Activated CD4-positive, CD25-positive, alpha-beta regulatory T cell treated with anti-CD3 and anti-CD28 coated beads, Interleukin-2, amount 50 U/mL, for 72 hours (primary cell): ENCODE measurements at regions not wholly inside any gene's neighbourhood (a gene's known extent, or its start where the extent isn't known, plus 50 kb on each side); places are given as distances from the start of the nearest gene placed in this dataset.

Experiments
- DNase-seq: peaks from one replicate; pipeline ENCODE4 v3.0.0; 2021

- DNase-seq = no peak
These were observed 603.4 kb downstream of the BRD1 start for GRCh38 chr22:49224243-49224642.

GRCh38 chr22:49218142-49218541, 609.5 kb downstream of the BRD1 start:
- no peak for DNase-seq

- peak; percentile 17 for DNase-seq
These were observed 611.1 kb downstream of the BRD1 start for GRCh38 chr22:49216579-49216978.

- no peak for DNase-seq
These were observed 611.8 kb downstream of the BRD1 start for GRCh38 chr22:49215840-49216239.

- DNase-seq = peak; percentile 18
These were observed 612.7 kb downstream of the BRD1 start for GRCh38 chr22:49214976-49215375.

GRCh38 chr22:49213731-49214352, 613.8 kb downstream of the BRD1 start:
- DNase-seq = peak; percentile 6

- peak; percentile 4 for DNase-seq
These were observed 615.2 kb downstream of the BRD1 start for GRCh38 chr22:49212466-49212865.

GRCh38 chr22:49212002-49212401, 615.7 kb downstream of the BRD1 start:
- peak; percentile 3 for DNase-seq

GRCh38 chr22:49211176-49211575, 616.5 kb downstream of the BRD1 start:
- no peak for DNase-seq

- DNase-seq = no peak
These were observed 617.1 kb downstream of the BRD1 start for GRCh38 chr22:49210606-49211005.

GRCh38 chr22:49209452-49210195, 618.0 kb downstream of the BRD1 start:
- DNase-seq = peak; percentile 19

GRCh38 chr22:49208768-49209252, 618.9 kb downstream of the BRD1 start:
- peak; percentile 17 for DNase-seq

GRCh38 chr22:49208004-49208402, 619.7 kb downstream of the BRD1 start:
- DNase-seq = peak; percentile 8

- DNase-seq = peak; percentile 11
These were observed 620.4 kb downstream of the BRD1 start for GRCh38 chr22:49207008-49208003.

- DNase-seq = peak; percentile 12
These were observed 621.4 kb downstream of the BRD1 start for GRCh38 chr22:49206281-49206680.

GRCh38 chr22:49205483-49205800, 622.2 kb downstream of the BRD1 start:
- DNase-seq = peak; percentile 14

GRCh38 chr22:49204599-49205482, 622.8 kb downstream of the BRD1 start:
- DNase-seq = peak; percentile 14

- peak; percentile 4 for DNase-seq
These were observed 623.6 kb downstream of the BRD1 start for GRCh38 chr22:49203859-49204598.

- DNase-seq = peak; percentile 0
These were observed 624.4 kb downstream of the BRD1 start for GRCh38 chr22:49203091-49203858.

GRCh38 chr22:49202226-49202625, 625.4 kb downstream of the BRD1 start:
- DNase-seq = peak; percentile 5
